ENCODE measurements at regions not wholly inside any gene's neighbourhood (a gene's known extent, or its start where the extent isn't known, plus 50 kb on each side); places are given as distances from the start of the nearest gene placed in this dataset.

DNA sequence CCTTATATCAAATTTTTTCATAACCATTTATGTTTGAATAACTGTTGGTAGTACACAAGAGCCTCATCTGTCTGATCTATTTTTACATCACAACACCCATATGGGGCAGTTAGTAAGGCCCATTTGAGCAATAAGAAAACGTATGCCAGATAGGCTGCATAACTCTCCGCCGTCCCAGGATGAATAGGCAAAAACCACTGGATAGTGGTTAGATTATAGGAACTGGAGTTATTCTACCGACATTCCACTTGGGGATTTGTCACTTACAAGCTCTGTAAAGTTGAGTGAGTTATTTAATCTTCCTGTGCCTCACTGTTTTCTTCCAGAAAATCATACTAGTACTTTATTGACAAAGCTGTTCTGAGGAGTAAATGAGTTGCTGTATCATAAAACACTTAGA, 881.9 kb downstream of the QKI start:
- Histone ChIP-seq H3K4me2 (ENCODE audit: low read depth, low read length) (no peak overlapping the region), H3K79me1 (ENCODE audit: low read depth in 1 of 2, low read length in 2 of 2) (no peaks in the 10 kb centered on the region), H3K9me3 (ENCODE audit: control insufficient read depth, insufficient read depth, low read length) (peaks cover 9% of the 10 kb centered on the region), H4K8ac (ENCODE audit: low read depth in 2 of 2, low read length in 2 of 2) (no peak overlapping the region), H2BK5ac (ENCODE audit: low read depth, low read length, poor library complexity, severe bottlenecking) (no peak overlapping the region), H2BK120ac (ENCODE audit: low read depth, low read length) (no peak overlapping the region), H3K56ac (ENCODE audit: extremely low read depth, insufficient read depth, low read length) (no peak overlapping the region), H3K4ac (ENCODE audit: low read depth, low read length) (no peak overlapping the region), H3K18ac (ENCODE audit: low read depth, low read length) (no peak overlapping the region), H4K91ac (ENCODE audit: insufficient read depth, low read depth, low read length) (no peak overlapping the region), H3K36me3 (ENCODE audit: control insufficient read depth, insufficient read depth, low read length) (no peaks in the 10 kb centered on the region), H3K9me1 (ENCODE audit: insufficient read depth, low read length) (no peaks in the 10 kb centered on the region), H2AK9ac (replicated peaks; ENCODE audit: low read depth, low read length, poor library complexity) (no peak overlapping the region), H3K27me3 (ENCODE audit: control insufficient read depth, insufficient read depth, low read length) (no peaks in the 10 kb centered on the region), H3K4me1 (ENCODE audit: control insufficient read depth, insufficient read depth, low read length) (no peaks in the 10 kb centered on the region), H4K5ac (ENCODE audit: low read depth, low read length) (no peak overlapping the region), H3K23ac (ENCODE audit: low read depth, low read length) (no peak overlapping the region), H2BK15ac (ENCODE audit: low read depth, low read length) (no peak overlapping the region), H3K14ac (replicated peaks; ENCODE audit: low read depth, low read length) (no peak overlapping the region), H3K9ac (ENCODE audit: low read depth, low read length) (no peak overlapping the region), H4K20me1 (ENCODE audit: insufficient read depth, low read length) (no peaks in the 10 kb centered on the region), H3K4me3 (ENCODE audit: insufficient read depth, low read depth, low read length) (no peak overlapping the region), H3K27ac (ENCODE audit: insufficient read depth, low read length) (no peak overlapping the region), H2BK20ac (ENCODE audit: low read depth, low read length) (no peak overlapping the region), H2AK5ac (ENCODE audit: low read depth, low read length) (no peak overlapping the region), H2AFZ (replicated peaks; ENCODE audit: low read length, poor library complexity) (no peak overlapping the region)
- intact Hi-C loops (cut with micrococcal nuclease): no loop called here
- dilution Hi-C loops (cut with HindIII; ENCODE audit: low sequenced_read_pairs, unreplicated experiment): no loop called here
- in situ Hi-C loops (cut with MboI; ENCODE audit: low sequenced_read_pairs): no loop called here
- ChIA-PET CTCF (no interaction called here), POLR2A (ENCODE audit: unreplicated experiment) (no interaction called here)
- TF ChIP-seq, protein P1, sequence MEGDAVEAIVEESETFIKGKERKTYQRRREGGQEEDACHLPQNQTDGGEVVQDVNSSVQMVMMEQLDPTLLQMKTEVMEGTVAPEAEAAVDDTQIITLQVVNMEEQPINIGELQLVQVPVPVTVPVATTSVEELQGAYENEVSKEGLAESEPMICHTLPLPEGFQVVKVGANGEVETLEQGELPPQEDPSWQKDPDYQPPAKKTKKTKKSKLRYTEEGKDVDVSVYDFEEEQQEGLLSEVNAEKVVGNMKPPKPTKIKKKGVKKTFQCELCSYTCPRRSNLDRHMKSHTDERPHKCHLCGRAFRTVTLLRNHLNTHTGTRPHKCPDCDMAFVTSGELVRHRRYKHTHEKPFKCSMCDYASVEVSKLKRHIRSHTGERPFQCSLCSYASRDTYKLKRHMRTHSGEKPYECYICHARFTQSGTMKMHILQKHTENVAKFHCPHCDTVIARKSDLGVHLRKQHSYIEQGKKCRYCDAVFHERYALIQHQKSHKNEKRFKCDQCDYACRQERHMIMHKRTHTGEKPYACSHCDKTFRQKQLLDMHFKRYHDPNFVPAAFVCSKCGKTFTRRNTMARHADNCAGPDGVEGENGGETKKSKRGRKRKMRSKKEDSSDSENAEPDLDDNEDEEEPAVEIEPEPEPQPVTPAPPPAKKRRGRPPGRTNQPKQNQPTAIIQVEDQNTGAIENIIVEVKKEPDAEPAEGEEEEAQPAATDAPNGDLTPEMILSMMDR (conservative IDR thresholded peaks at IDR 0.05; ENCODE audit: low read depth, low read length): no peak
- TF ChIP-seq MAFK (IDR thresholded peaks at IDR 0.05; ENCODE audit: low read depth, low read length) (no peak), MAZ (IDR thresholded peaks at IDR 0.05; ENCODE audit: borderline replicate concordance, low read depth, low read length) (no peak), RCOR1 (IDR thresholded peaks at IDR 0.05; ENCODE audit: insufficient replicate concordance, low read length) (no peak), SMC3 (IDR thresholded peaks at IDR 0.05; ENCODE audit: low read depth, low read length) (no peak), NFE2L2 (IDR thresholded peaks at IDR 0.05; ENCODE audit: low read depth, low read length) (no peak), CEBPB (IDR thresholded peaks at IDR 0.05; ENCODE audit: low read depth, low read length) (no peak), BHLHE40 (IDR thresholded peaks at IDR 0.05; ENCODE audit: low read depth, low read length) (no peak), CHD1 (IDR thresholded peaks at IDR 0.05; ENCODE audit: low read depth, low read length) (no peak), USF2 (IDR thresholded peaks at IDR 0.05; ENCODE audit: low read depth, low read length) (no peak), FOS (IDR thresholded peaks at IDR 0.05; ENCODE audit: low read depth, low read length) (no peak), MXI1 (IDR thresholded peaks at IDR 0.05; ENCODE audit: borderline replicate concordance, low read depth, low read length) (no peak), RAD21 (IDR thresholded peaks at IDR 0.05; ENCODE audit: low read length) (no peak), POLR2A (IDR thresholded peaks at IDR 0.05; ENCODE audit: low read depth, low read length) (no peak), ELK1 (IDR thresholded peaks at IDR 0.05; ENCODE audit: borderline replicate concordance, low read depth, low read length) (no peak), RFX5 (IDR thresholded peaks at IDR 0.05; ENCODE audit: low read depth, low read length) (no peak)
- no peak for DNase-seq
- no peak for ATAC-seq (ENCODE audit: low read depth)
- no CpG with 5 or more reads among the region's 4 CpGs for WGBS, 2 experiments (ENCODE audit: extremely low coverage in 2 of 2, insufficient read length in 1 of 2)
- BruUV-seq (replicated peaks): no TSS peak

All from IMR-90 (cell line).